ENCODE measurements at regions not wholly inside any gene's neighbourhood (a gene's known extent, or its start where the extent isn't known, plus 50 kb on each side); places are given as distances from the start of the nearest gene placed in this dataset.

DNA sequence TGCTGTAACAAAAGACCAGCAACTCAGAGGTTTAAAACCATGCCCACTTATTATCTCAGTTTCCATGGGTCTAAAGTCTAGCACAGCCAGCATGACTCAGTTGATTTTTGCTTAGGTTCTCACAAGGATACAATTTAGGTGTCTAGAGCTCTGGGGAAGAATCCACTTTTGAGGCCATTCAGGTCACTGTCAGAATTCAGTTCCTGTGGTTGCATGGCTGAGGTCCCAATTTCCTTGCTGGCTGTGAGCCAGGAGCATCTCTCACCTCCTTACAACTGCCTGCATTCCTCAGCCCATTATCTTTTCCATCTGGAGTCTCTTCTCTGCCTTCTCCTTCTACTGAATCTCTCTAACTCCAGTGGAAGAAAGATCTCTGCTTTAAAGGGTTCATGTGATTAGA, 240.5 kb upstream of the CFAP20DC start:
- no peak for DNase-seq (ENCODE audit: low read depth)

DNA sequence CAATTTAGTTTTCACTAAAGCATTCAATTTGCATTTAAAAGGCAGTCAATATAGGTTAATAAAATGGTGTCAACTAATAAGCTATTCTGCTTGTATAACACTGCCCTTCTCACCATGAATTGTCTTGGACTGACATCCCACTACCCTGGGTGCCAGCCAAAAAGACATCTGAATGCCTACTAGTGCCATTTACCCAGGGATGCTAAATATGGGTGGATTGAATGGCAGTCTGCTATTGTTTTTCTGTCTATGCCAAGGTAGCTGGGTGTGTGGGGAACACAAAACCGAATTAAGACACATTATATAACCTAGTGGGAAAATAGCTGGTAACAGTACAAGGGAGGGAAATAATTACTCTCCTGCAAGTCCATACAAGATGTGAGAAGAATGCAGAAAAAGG, 240.0 kb upstream of the CFAP20DC start:
- no peak for DNase-seq (ENCODE audit: low read depth)

GRCh38 chr3:59288951-59289350, 239.1 kb upstream of the CFAP20DC start:
- DNase-seq (ENCODE audit: low read depth) = no peak

GRCh38 chr3:59286791-59287531, 237.1 kb upstream of the CFAP20DC start:
- no peak for DNase-seq (ENCODE audit: low read depth)

GRCh38 chr3:59285560-59285959, 235.7 kb upstream of the CFAP20DC start:
- no peak for DNase-seq (ENCODE audit: low read depth)

DNA sequence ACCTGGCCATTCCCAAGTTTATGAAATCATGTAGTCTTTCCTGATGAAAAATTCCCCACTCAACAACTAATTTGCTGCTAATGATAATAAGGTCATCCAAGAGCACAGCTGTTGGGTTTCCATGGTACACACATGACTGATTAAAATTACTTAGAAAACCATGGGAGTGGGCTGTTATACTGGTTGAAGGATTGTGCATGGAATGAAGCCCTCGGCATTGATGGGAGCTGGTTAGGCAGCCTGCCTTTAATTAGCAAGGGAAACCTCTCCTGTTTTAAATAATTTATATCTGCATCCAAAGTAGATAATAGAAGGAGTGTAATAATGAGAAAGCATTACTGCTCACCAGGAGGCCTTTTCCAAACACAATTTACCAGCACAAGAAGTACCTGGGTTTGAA, 235.1 kb upstream of the CFAP20DC start:
- no peak for DNase-seq (ENCODE audit: low read depth)

DNA sequence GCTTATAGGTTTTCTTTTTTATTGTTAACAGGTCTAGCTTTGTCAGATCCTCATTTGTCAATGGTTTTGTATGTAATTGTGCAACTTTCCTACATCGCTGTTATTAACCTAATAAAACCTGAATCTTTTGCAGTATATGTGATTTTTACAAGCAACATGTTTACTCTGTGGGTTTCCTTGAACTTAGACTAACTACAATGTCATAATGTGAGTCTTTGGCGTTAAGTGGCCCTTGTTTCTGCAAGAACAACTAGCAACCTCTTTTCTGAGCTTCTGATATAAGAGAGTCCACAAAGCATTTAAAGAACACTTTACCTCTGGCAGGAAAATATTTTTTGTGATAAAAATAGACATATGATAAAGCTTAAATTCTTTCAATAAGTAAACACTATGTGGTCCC, 230.3 kb upstream of the CFAP20DC start:
- DNase-seq (ENCODE audit: low read depth) = no peak

DNA sequence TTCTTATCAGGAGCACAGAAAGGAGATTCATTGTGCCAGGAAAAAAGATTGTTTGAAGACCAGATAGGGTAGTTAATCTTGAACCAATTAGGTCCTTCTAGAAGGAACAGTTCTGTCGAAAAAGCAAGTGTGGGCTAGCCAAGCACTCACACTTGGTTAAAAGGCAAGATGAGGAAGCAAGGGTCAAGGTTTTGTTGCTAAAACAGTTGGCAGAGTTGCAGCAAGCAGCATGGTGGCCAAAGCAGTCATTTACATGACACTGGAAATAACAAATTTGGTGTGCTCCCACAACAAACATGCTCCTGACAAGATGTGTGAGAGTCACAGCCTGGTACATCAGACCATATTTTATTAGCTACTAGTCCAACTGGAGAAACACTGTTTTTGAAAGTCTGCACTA, 228.0 kb upstream of the CFAP20DC start:
- no peak for DNase-seq (ENCODE audit: low read depth)

DNA sequence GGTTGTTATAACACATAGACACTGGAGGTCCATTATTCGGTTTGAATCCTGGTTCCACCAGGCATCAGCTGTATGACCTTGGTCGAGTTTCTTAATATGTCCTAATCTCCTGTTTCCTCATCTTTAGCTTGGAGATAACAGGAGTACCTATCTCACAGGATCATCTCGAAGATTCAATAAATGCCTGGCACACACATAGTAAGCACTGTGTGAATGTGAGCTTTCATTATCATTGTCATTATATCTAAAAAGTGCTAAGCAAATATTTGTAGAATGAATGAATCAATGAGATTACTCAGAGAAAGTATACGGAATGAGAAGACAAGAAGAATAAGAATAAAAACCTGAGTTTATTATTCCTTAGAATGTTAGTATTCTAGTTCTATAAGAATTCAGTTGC, 227.4 kb upstream of the CFAP20DC start:
- DNase-seq (ENCODE audit: low read depth) = no peak

- no peak for DNase-seq (ENCODE audit: low read depth)
Measured at GRCh38 chr3:59273976-59274375, 224.2 kb upstream of the CFAP20DC start.

DNA sequence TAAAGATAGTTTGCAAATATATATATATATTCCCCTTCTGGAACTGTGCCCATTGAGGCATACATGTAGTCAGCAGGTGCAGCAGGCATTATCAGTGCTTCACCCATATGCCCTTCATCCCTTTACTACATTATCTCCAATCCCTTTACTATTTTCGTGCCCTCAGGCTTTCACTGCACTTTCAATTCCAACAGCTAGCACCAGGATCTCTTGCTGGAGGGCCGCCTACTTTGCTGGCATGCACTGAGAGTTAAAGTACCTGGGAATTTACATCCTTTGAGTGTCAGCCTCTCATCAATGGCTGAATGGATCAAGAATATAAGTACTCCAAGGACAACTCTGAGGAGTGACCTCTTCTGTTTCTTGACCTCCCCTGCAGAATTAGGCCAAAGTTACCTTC, 222.1 kb upstream of the CFAP20DC start:
- no peak for DNase-seq (ENCODE audit: low read depth)

DNA sequence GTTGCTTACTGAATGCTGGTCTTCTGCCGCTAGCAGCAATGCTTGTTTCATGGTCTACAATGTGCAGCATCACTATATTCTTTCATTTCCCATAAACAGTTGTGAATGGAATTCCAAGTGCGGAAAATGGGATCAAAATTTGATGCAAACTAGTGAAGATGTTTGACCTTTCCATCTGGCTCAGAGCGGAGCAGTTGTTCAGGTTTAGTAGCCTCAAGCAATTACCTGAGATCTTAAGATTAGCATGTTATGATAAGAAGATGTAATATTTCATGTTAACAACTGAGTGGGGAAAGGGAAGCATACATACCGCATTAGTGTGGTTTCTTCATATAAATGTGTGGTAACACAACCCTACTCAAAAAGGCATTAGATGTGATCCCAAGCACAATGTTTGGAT, 221.1 kb upstream of the CFAP20DC start:
- no peak for DNase-seq (ENCODE audit: low read depth)

DNA sequence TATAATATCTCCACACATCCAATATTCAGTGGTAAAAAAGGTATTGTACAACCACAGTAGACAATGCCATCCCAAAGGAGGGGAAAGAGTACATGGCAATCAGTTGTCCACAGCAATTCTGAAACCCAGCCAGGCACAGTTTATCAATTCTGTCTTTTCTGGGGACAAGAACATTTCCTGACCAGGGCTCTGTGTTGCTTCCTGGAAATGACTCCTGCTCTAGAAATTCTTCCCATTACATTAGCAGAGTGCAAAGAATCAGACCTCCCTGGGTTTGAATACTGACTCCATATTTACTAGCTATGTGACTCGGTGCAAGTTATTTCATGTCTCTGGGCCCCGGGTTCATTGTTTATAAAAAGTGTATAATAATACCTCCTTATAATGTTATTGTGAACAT, 220.4 kb upstream of the CFAP20DC start:
- no peak for DNase-seq (ENCODE audit: low read depth)

DNA sequence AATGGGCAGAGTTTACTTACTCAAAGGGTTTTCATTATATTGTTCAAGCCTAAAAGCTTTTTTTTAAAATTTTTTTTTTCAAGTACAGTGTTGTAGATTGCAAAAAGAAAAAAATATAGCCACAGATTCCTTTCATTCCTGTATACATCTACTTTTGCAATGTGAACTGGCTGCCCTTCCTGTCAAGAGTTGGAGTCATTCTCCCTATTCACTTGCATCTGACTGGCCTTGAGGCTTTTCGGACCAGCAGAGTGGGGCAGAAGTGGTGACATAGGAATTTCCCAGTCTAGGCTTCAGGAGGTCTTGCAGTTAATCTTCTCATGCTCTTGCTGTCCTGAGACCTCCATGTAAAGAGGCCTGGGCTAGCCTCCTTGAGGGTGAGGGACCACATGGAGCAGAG, 218.3 kb upstream of the CFAP20DC start:
- DNase-seq (ENCODE audit: low read depth) = no peak

DNA sequence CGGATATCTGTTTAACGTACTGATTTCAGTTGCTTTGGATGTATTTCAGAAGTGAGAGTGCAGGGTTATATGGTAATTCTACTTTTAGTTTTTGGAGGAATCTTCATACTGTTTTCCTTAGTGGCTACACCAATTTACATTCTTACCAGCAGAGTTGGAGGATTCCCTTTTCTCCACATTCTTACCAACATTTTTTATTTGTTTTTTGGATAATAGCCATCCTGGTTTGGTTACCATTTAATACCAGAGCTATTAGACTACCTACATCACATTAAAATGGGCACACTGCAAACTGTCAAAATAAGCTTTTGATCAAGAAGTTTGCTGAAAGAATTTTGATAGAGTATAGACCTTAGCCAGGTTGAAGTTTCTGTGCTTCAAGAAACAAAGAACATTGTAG, 217.2 kb upstream of the CFAP20DC start:
- no peak for DNase-seq (ENCODE audit: low read depth)

GRCh38 chr3:59266551-59266950, 216.7 kb upstream of the CFAP20DC start:
- DNase-seq (ENCODE audit: low read depth) = no peak

GRCh38 chr3:59265566-59265965, 215.7 kb upstream of the CFAP20DC start:
- DNase-seq (ENCODE audit: low read depth) = no peak

- no peak for DNase-seq (ENCODE audit: low read depth)
Measured at GRCh38 chr3:59264366-59264765, 214.5 kb upstream of the CFAP20DC start.

- DNase-seq (ENCODE audit: low read depth) = no peak
Measured at GRCh38 chr3:59263152-59263551, 213.3 kb upstream of the CFAP20DC start.

DNA sequence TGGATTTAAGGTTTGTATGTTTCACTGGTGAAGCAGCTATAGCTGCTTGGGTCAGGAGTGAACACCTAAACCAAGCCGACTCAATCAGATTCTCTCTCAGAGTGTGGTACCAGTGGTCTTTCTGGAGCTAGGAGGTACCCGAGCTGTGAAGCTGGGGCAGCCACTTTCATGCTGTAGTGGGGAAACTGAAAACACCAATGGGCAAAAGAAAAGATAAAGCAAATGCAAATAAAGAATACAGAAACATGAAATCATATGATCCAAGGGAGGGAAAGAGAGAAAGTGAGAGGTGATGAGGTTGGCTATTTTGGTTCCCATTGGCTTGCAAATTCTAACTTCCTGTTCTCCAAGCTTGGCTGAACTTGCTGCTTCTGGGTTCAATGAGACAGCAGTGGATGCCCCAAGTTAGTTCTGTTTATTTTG, 212.3 kb upstream of the CFAP20DC start:
- no peak for DNase-seq (ENCODE audit: low read depth)

- no peak for DNase-seq (ENCODE audit: low read depth)
Measured at GRCh38 chr3:59261009-59261408, 211.2 kb upstream of the CFAP20DC start.

GRCh38 chr3:59258550-59259260, 208.9 kb upstream of the CFAP20DC start:
- no peak for DNase-seq (ENCODE audit: low read depth)

GRCh38 chr3:59257506-59257905, 207.7 kb upstream of the CFAP20DC start:
- DNase-seq (ENCODE audit: low read depth) = no peak

DNA sequence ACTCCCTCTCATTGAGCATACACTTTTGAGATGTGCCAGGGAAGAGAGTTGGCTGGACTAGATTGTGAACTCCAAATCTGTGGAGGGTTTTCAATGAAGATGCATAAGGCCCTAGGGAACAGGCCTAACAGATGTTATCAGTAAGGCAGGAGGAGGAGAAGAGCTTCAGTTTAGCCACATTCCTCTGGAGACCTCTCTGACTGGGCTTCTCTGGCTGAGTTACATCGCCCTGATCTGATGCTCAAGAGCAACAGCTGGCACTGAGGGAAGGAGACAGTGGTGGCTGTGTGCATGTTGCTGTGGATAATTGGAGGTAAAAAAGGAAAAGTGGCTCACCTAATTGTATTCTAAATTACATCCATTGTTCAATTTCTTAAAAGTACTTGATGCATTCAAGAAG, 206.4 kb upstream of the CFAP20DC start:
- DNase-seq (ENCODE audit: low read depth) = no peak
